ENCODE measurements at regions not wholly inside any gene's neighbourhood (a gene's known extent, or its start where the extent isn't known, plus 50 kb on each side); places are given as distances from the start of the nearest gene placed in this dataset.
"Not testable (repeated sequence)": the region's sequence is repeated elsewhere in the genome, so short reads cannot be mapped to it uniquely, and the experiment has no call there.

DNA sequence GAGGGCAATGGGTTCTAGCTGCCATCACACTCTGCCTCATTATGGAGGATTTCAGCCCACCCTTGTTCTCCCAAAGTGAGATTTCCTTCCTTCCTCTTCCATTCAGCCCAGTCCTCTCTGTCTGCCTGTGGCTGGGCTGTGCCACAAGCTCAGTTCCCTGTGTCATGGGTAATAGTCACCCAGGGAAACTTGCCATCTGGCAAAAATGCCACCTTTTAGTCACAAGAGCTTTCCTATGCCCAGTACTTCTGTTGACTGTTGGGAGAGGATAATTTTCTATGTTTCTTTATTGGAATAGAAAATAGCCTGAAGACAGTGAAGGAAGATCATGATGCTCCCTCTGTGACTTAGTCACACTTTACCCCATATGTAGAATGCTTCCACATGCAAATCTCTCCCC is 71.4 kb downstream of the TLR4 start:
- DNase-seq (ENCODE audit: low read depth in 2 of 2), result no peak

DNA sequence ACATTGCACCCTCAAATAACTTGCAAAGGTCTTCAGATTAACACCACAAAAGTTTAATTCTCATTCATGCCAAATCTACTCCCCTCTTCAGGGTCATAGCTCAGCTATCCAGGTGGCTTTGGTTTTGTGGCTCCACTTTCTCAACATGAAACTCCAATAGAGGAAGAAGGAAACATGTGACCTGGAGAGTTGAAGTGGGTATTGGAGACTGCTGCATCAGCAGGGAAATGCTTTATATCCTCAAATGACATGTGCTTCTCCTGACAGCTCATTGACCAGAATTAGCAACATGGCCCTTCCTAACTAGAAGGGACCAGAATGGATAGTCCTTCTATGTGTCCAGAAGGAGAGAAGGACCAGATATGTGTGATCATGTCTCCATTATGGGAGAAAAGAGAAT is 73.6 kb downstream of the TLR4 start:
- DNase-seq (ENCODE audit: low read depth in 2 of 2), result no peak

DNA sequence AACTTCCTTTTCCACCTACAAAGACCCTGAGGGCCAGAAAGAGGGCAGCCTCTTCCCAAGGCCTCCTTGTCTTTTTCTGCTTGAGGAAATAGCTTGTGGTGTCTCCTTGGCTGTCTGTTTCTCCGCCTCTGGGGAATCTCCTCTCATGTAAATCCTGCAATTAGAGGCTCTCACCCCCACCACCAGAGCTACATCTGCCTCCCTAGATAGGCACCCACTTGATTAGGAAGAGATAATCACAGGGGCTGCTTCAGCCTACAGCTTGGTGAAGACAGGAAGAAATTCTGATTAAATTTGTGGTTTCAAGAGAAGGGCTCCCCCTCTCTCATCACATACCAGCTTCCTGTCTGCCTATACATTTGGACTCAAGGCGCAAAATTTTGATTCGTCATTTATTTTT is 75.6 kb downstream of the TLR4 start:
- DNase-seq (ENCODE audit: low read depth in 2 of 2), result no peak

DNA sequence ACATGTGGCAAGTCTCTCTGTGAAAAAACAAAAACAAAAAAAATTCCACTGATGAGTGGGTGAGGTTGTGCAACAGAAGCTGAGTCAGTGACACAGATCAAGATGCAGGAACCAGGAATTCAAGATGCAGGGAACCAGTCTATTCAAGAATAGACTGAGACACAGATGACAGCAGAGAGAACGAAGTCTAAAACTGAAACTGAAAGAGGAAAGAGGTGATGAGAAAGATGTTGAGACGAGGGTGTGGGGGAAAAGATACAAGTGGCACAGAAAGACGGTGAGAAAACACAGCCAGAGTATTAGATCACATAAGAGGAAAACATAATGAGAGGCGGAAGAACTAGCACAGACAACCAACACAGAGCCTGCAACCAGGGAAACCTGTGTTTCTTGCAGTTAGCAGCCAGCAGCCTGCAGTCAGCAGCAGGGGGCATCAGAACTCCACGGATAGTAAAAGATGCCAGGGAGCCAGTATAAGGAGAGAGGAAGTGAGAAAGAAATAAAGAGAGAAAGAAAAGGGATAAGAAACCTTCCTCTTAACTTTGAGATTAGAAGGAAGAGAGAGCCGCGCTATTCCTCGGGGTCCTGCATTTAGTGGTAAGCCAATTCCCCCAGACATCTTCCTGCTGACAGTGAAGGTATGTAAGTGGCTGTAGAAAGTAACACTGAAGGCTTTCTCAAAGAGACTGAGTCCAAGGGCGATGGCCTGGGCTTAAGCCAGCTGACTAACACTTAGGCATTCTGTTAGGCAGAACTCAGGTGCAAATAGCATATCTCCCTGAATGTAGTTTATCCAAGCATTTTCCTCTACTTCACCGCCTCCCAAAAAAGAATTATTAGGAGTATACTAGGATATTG is 79.0 kb downstream of the TLR4 start:
- DNase-seq (ENCODE audit: low read depth in 2 of 2), result peak; percentile 9 to 16

DNA sequence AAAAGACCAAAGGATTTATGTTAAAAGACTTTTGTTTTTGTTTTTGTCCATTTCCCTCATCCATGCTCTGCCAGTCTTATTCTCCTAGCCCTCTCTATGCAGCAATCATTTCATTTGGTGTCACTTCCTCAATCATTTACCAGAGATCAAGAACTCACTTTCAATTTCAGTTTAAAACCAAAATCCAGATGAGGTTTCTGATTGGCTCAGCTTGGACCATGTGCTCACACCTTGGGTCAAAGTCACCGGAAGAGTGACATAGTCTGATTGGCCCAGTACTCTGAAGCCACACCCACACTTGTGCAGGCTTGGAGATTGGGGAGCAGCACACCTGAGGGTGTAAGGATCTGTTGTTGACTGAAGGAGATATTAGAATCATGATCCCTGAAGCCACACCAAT is 79.6 kb downstream of the TLR4 start:
- DNase-seq (ENCODE audit: low read depth in 2 of 2), result no peak

DNA sequence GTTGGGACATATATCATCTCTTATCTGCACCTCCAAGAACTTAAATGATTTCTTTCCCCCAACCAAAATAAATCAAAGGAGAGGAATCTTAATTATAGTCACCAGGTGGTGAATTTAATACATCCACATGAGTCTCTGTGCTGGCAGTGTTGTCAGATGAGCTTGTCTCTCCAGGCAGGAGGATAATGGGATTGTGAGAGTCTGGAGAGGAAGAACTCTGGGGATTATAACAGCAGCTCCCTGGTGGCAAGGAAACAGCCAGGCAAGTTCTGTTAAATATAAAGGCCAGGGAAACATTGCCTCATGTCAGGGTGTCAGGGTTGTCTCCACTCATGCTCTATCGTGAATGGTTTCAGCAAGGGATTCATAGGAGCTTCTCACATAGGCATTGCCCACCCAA is 80.8 kb downstream of the TLR4 start:
- DNase-seq (ENCODE audit: low read depth in 2 of 2), result no peak

DNA sequence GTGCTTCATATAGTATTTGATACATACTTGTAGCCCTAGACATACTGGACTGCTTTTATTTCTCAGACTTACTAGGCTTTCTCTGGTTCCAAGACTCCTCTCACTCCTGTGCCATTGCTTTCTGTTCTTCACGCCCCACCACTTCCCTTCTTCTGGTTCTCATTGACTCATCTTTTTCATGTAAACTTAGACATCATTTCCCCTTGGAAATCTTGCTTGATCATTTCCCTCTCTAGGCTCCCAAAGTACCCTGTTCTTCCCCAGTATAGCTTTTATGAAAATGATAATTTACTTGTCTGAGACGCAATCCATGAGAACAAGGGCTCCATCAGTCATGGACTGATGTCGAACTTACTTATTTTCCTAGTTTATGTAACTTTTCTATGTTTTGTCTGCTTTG is 83.5 kb downstream of the TLR4 start:
- no peak for DNase-seq (ENCODE audit: low read depth in 2 of 2)

DNA sequence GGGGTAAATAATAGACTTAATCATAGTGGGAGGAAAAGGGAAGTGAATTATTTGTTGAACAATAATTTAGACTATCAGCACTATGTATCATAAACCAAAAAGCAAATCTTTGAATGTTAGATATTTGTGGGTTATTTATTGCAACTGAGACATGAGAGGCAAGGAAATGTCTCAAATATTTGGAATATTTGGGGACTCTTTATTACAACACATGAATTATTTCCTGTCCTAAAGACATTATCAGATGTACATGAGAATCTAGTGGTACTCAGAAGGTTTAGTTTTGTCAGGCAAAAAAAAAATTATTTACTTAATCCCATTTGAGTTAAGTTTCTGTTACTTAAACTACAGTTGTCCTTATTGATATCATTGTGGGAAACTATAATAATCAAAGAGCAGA is 91.1 kb downstream of the TLR4 start:
- DNase-seq (ENCODE audit: low read depth in 2 of 2), result no peak

DNA sequence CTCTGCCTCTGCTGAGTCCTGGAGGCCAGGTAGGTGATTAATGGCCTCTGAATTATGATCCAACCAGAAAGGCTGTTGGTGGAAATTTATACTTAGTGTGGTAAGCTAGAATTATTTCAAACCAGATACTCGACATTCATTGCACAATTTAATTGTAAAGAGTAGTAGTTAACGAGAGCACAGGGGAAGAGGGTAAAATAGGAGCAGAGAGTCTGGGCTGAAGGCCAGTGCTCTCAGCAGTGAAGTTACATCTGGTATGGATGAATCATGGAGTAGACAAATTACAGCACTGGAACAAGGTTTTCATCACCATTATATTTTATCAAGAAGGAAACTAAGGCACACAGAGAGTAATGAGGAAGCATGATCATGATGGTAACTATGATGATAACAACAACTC is 92.5 kb downstream of the TLR4 start:
- no peak for DNase-seq (ENCODE audit: low read depth in 2 of 2)

DNA sequence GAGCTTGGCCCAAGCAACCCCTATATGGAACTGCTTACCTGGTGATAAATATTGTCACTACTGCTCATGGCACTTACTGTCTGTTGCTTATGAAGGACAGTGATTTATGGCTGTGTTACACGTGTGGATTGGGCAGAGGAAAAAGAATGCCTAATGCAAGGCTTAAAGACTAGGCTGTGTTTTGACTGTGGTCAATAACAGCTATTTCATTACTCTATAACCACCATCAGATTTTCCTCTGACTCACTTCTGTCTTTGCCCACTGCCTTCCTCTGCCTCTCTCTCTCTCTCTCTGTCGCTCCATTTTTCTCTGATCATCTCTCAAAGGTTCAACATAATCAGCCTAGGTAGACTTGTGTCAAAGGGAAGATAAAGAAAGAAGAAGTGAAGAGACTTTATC is 96.2 kb downstream of the TLR4 start:
- no peak for DNase-seq (ENCODE audit: low read depth in 2 of 2)

DNA sequence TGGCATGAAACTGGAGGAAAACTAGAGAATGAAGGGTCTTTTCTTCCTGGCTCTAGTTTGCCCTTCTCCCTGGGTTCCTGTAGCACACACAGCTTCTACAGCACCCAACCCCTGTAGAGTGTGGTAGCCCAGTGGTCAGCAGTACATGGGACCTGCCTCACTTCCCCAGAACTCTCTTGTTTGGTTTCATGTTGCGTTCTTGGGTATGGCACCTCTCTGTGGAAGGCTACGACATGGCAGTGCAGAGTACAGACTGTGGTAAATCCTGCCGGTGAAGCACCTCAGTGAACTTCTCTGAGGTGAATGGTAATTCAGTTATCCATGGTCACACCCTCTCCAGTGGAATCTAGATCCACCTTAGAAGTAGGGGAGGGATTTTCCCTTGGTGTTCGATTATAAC is 105.5 kb downstream of the TLR4 start:
- DNase-seq (ENCODE audit: low read depth in 2 of 2), result no peak

DNA sequence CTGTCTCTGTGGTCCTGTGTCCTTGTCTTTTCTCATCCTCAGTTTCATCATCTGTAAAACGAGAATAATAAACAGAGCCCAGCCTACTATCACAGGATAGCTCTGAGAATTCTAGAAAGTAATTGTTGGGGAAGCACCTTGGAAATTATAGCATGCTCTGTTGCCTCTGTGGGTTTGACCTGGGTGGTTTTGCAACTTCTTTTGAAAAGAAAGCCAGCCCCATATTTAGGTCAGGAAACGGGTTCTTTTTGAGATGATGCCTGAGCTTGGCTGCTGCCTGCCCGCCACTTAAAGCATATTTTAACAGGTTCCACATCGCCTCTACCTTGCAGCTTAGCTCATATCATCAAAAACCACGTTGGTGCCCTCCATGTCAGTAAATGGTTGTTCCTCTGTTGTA is 111.1 kb downstream of the TLR4 start:
- DNase-seq (ENCODE audit: low read depth in 2 of 2), result no peak

DNA sequence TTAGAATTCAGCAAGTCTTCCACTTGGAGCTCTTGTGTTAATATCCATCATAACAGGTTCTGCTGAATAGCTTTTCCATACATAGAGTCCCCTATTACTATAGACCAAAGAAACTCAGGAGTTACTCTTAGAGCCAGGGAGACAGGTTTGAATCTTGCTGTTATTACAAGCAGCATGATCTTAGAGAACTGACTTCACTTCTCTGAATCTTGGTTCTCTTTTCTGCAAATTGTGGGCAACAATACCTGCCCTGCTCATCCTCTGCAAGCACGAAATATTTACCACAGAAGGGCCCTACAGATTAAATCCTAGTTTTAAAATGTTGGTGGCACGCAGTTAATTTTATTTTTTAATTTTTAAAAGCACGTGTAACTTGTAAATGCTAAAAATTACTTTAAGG is 111.7 kb downstream of the TLR4 start:
- no peak for DNase-seq (ENCODE audit: low read depth in 2 of 2)

DNA sequence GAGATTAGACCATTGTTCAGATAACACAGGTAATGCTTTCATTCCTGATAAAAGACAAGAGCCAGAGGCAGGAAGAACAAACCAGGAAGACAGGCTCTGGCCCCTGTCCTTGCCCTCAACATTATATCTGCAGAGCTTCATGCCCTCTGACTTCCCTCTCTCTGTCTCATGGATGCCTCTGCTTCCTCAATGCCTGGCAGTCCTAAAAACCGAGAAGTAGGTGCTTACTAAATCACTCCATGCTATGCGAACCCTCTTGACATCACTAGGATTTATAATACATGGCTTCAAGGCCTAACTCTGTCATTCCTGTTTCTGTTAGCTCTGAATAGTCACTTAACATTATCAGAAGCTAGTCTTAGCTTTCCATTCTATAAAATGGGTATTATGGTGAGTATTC is 117.8 kb downstream of the TLR4 start:
- DNase-seq (ENCODE audit: low read depth in 2 of 2), result no peak

DNA sequence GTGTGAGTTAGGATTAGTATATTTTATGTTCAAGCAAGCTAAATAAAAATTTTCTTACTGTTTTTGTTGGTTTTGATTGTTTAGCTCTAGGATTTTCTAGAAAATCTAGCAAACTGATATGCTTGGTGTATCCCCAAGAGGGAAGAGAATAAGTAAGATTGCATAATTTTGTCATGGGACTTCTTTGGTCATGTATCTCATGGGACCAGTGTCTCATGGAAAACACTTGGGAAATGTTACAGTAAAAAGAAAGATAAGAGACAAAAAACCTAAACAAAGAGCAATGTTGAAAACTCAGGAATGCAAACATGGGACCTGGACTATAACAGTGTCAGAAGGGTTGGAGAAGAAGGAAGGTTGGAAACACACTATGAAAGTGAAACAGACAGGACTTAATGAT is 119.4 kb downstream of the TLR4 start:
- no peak for DNase-seq (ENCODE audit: low read depth in 2 of 2)

DNA sequence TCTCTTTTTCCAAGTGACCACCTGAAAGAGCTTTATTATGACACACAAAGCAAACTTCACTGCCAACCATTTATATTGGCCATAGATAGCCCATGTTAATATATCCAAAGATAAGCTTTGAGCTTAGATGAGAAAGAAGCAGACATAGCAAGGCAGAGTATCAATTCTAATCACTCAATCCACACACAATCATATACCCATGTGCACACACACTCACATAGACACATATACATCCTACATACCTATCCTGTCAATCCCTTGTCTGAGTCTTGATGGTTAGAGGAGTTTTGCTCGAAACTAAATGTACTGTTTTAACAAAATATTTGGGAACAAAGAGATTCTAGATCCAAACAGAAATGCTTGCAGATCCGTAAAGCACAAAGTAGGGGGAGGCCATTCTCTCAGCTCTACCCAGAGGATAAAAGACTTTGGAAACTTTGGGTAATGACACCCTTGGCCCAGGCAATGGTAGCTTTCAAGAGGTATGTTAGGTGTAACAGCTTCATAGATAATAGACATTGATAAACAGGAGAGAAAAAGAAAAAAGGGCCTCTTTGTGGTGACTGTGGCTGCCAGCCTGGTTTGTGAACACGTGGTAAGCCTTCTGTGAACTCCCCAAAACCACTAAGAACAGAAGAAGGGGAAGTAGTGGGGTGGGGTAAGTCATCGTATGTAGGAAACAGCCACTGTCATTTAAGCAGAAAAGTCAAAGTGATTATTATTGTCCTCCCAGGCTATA is 121.6 kb downstream of the TLR4 start:
- DNase-seq (ENCODE audit: low read depth in 2 of 2), result peak; percentile 17 to 26

DNA sequence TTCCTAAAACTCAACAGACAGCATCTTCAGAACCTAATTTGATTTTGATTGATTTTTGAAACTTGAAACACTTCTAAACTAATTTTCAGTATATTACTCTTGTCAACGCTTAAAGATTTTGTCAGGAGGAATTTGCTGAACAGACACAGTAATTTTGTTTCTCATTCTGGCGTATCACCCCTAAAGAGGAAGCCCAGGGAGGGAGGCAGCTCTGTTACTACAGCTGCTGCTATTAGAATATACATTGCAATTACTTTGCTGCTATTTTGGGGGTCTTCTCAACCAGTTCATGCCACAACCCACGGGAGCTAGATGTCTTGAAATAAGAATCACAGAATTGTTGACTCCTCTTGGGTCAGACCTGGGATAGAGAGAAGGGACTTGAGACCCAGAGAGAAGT is 122.6 kb downstream of the TLR4 start:
- DNase-seq (ENCODE audit: low read depth in 2 of 2), result no peak

DNA sequence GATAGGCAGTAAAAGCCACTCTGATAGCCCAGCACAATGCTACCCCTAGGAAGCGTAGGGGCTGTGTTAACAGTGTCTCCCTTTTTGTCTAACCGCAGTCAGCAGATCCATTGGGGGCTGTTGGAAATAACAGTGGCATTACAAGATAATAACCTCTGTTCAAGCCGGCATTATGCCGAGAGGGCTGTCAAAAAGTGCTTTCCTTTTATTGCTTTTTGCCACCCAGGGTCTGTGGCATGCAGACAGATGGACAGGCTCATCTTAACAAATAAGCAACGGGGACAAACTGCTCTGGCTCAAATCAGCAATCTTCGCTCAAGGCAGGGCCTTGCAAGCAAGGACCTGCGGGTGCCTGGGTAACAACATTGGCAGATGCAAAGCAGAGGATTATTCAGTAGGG is 123.3 kb downstream of the TLR4 start:
- no peak for DNase-seq (ENCODE audit: low read depth in 2 of 2)

DNA sequence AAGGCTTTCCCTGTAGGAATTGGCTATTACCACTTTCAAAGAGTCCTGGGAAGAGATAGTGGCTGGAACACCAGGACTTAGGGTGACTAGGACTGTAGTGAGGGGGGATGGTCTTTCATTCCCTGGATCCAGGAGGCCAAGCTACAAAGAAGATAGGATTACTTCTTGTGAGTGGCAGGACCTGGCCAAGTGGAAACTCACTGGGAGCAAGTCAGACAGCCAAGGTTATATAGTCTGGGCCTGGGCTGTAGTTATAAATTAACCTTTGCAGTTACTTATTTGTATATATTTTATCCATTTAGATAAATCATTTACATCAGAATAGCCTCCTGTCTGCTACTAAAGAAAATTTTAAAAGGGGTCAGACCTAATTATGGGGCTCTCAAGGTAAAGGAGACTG is 124.3 kb downstream of the TLR4 start:
- no peak for DNase-seq (ENCODE audit: low read depth in 2 of 2)

DNA sequence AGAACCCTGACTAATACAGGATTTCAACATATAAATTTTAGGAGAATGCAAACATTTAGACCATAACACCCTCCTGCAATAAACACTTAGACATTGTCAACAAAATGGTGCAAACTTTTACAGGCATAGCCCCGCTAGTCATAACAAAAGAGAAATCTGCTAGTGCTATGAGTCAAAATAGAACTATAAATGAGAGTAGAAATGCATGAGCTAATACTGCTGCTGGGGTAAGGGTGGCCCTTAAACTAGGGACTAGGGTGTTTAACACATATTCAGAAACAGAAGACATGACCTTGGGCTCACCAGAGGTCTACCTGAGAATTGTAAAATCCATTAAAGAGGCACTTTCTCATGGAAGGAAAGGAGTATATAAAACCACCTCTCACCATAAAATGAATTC is 131.6 kb downstream of the TLR4 start:
- no peak for DNase-seq (ENCODE audit: low read depth in 2 of 2)

DNA sequence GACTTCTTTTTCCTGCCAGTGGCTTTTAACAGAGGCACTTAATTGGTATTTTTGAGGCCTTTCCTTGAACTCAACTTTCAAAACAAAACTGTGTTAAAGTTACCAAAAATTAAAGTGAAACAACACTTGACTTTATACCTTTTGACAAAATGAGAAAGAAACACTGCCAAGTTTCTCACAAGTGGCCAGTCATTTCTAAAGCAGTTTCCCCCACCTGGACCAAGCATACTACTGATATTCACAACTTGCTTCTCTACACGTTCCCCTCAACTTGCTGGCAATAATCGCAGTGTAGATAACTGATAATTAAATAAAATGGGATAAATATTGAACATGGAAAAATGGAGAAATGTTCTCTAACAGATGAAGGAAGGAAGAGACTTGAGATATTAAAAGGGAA is 135.7 kb downstream of the TLR4 start:
- DNase-seq (ENCODE audit: low read depth in 2 of 2), result no peak

DNA sequence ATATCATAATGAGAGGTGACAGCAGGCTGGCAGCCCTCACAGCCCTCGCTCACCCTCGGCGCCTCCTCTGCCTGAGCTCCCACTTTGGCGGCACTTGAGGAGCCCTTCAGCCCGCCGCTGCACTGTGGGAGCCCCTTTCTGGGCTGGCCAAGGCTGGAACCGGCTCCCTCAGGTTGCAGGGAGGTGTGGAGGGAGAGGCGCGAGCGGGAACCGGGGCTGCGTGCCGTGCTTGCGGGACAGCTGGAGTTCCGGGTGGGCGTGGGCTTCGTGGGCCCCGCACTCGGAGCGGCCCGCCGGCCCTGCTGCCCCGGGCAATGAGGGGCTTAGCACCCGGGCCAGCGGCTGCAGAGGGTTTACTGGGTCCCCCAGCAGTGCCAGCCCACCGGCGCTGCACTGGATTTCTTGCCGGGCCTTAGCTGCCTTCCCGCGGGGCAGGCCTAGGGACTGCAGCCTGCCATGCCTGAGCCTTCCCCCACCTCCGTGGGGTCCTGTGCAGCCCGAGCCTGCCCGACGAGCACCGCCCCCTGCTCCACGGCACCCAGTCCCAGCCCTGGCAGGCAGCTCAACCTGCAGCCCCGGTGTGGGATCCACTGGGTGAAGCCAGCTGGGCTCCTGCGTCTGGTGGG is 147.7 kb downstream of the TLR4 start:
- DNase-seq (ENCODE audit: low read depth in 2 of 2), result not testable (repeated sequence)

DNA sequence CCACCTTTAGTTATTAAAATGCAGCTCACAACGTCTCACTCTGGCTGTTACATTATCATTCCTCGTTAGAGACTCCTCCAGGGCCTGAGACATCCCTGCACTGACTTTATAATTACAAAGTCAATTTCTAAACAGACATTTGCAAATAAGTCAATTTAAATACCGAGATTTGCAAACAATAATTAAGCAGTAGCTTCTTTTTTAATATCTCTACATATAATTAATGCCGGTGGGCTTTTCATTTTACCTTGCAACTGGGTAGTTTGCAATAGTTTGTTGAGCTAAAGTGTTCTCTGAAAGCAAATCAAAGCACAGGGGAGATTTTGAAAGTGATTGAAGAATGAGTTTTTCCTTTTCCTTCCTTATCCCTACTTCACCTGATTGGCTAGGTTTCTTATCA is 154.4 kb downstream of the TLR4 start:
- DNase-seq (ENCODE audit: low read depth in 2 of 2), result no peak

All from stimulated activated CD8-positive, alpha-beta memory T cell treated with anti-CD3 and anti-CD28 coated beads, Interleukin-7, amount 100 ng/mL, for 4 hours (primary cell).